Activated CD8-positive, alpha-beta memory T cell treated with anti-CD3 and anti-CD28 coated beads, Interleukin-2, amount 10 ng/mL, durations not matched to agents 7 days and 5 days (primary cell): ENCODE measurements at regions not wholly inside any gene's neighbourhood (a gene's known extent, or its start where the extent isn't known, plus 50 kb on each side); places are given as distances from the start of the nearest gene placed in this dataset.

Source experiments
- ATAC-seq: fragments of 150-1000 bp; cut with Tn5 transposase; one replicate; pipeline ENCODE4 v1.10.0; 2021; ENCODE audit warnings: moderate library complexity
- CTCF ChIA-PET: fragments of 350-600 bp; sonication (Branson Sonifier 250); formaldehyde crosslinking; loops from one replicate; lab custom pipeline; 2021; ENCODE audit warnings: antibody characterized with exemption; lab: Charles Lee
- DNase-seq: peaks from one replicate; pipeline ENCODE4 v3.0.0-alpha.2; 2020
- H3K27ac Mint-ChIP-seq: one replicate; pipeline ENCODE4 v1.8.0; 2021; ENCODE audit warnings: mild to moderate bottlenecking, mixed read lengths
- H3K27me3 Mint-ChIP-seq: one replicate; pipeline ENCODE4 v1.8.0; 2021; ENCODE audit warnings: mixed read lengths
- H3K36me3 Mint-ChIP-seq: one replicate; pipeline ENCODE4 v1.8.0; 2021; ENCODE audit warnings: mild to moderate bottlenecking, mixed read lengths
- H3K4me1 Mint-ChIP-seq: one replicate; pipeline ENCODE4 v1.8.0; 2021; ENCODE audit warnings: mixed read lengths
- H3K4me3 Mint-ChIP-seq: one replicate; pipeline ENCODE4 v1.8.0; 2021; ENCODE audit warnings: mild to moderate bottlenecking, moderate library complexity, mixed read lengths
- H3K9me3 Mint-ChIP-seq: one replicate; pipeline ENCODE4 v1.8.0; 2022; ENCODE audit warnings: low read depth, mixed read lengths

- Mint-ChIP-seq H3K27me3 (no peaks in the 10 kb centered on the region), H3K27ac (no peak overlapping the region), H3K4me3 (no peak overlapping the region), H3K36me3 (no peaks in the 10 kb centered on the region), H3K4me1 (peaks cover 5% of the 10 kb centered on the region), H3K9me3 (no peaks in the 10 kb centered on the region)
- DNase-seq (no peak), ATAC-seq (no peak)
- CTCF ChIA-PET, result no interaction called here
Measured at GRCh38 chr4:81627590-81627989, 155.9 kb upstream of the RASGEF1B start.

GRCh38 chr4:81626851-81627250 is 155.1 kb upstream of the RASGEF1B start:
- H3K36me3 Mint-ChIP-seq, result no peaks in the 10 kb centered on the region
- H3K4me1 Mint-ChIP-seq, result peaks cover 5% of the 10 kb centered on the region
- no peak overlapping the region for H3K27ac Mint-ChIP-seq
- no peak for ATAC-seq
- H3K27me3 Mint-ChIP-seq, result no peaks in the 10 kb centered on the region
- no peak for DNase-seq
- CTCF ChIA-PET, result no interaction called here
- H3K9me3 Mint-ChIP-seq, result no peaks in the 10 kb centered on the region
- H3K4me3 Mint-ChIP-seq, result no peak overlapping the region

DNA sequence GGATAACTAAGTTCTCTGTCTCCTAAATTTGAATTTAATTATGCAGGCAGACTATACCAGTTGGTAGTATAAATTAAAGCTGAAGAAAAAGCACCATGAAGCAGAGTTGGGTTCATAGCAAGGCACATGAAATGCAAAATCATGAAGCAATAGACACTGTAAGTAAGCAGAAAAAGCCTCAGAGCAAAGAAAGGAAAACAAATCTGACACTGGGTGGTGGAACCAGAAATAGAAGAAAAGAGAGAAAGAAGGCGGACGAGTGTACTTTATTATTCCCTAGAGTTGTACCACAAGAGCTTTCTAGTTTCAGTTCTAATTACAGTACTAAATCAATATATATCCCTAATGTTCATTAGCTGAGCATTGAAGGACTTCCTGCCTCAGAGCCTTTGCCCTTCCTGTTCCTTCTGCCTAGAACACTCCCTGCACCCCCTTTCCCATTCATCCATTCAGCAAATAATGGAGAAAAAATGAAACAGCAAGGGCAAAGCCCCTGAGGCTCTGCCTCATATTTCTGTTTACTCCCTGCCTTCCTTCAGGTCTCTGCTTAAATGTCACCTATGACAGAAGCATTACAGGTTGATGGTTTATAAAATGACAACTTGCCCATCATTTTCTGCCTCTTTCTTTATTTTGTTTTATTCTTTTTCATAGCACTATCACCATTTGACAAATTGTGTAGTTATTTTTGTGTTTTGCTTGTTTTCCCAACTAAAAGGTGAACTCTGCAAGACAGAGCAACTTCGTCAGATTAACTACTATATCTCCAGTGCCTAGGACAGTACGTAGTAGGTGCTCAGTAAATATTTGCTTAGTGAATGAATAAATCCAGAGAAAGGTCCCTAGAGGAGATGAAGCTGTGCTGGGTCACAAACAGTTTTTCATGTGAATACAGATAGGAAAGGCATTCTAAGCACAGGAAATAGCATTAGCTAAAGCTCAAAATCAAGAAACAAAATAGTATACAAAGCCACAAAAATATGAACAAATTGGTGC is 154.0 kb upstream of the RASGEF1B start:
- H3K4me3 Mint-ChIP-seq, result no peak overlapping the region
- H3K4me1 Mint-ChIP-seq, result peaks cover 5% of the 10 kb centered on the region
- H3K27ac Mint-ChIP-seq, result no peak overlapping the region
- CTCF ChIA-PET, result no interaction called here
- H3K27me3 Mint-ChIP-seq, result no peaks in the 10 kb centered on the region
- ATAC-seq (no peak), DNase-seq (no peak)
- no peaks in the 10 kb centered on the region for H3K9me3 Mint-ChIP-seq
- no peaks in the 10 kb centered on the region for H3K36me3 Mint-ChIP-seq

DNA sequence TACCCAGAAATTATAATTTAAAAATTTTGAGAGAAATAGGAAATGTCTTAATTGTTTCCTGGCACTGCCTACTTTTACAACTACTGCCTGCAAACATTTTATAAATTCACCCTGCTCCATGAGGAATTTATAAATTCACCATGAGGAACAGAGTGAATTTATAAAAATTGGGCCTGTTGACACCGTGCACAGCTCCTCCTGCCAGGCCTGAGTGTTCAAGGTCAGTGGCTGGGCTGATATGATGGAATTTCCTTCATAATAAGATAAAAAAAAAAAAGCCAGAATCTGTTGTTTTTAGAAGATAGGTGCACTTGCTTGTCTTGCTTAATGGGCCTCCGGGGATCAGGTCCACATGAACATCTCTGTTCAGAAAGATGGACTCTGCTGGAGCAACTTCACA is 151.7 kb upstream of the RASGEF1B start:
- DNase-seq (no peak), ATAC-seq (no peak)
- H3K27ac Mint-ChIP-seq, result no peak overlapping the region
- H3K36me3 Mint-ChIP-seq, result no peaks in the 10 kb centered on the region
- no peak overlapping the region for H3K4me3 Mint-ChIP-seq
- no peaks in the 10 kb centered on the region for H3K9me3 Mint-ChIP-seq
- peaks cover 3% of the 10 kb centered on the region for H3K27me3 Mint-ChIP-seq
- CTCF ChIA-PET, result interaction anchor here (1.0 to 1.2 kb wide), 2 partner anchors 21 to 156 kb away, joined by 3 read pairs; no protein-coding TSS in a partner anchor
- peaks cover under 1% of the 10 kb centered on the region for H3K4me1 Mint-ChIP-seq

GRCh38 chr4:81622474-81623184 is 150.9 kb upstream of the RASGEF1B start:
- peaks cover 3% of the 10 kb centered on the region for H3K27me3 Mint-ChIP-seq
- CTCF ChIA-PET, result interaction anchor here (1.0 kb wide), 1 partner anchor 22 kb away, joined by 3 read pairs; no protein-coding TSS in a partner anchor
- no peak overlapping the region for H3K27ac Mint-ChIP-seq
- H3K4me3 Mint-ChIP-seq, result no peak overlapping the region
- H3K36me3 Mint-ChIP-seq, result no peaks in the 10 kb centered on the region
- H3K4me1 Mint-ChIP-seq, result no peaks in the 10 kb centered on the region
- no peaks in the 10 kb centered on the region for H3K9me3 Mint-ChIP-seq
- ATAC-seq (no peak), DNase-seq (no peak)

- ATAC-seq, result no peak
- Mint-ChIP-seq H3K27me3 (peaks cover 3% of the 10 kb centered on the region), H3K27ac (no peak overlapping the region), H3K9me3 (no peaks in the 10 kb centered on the region), H3K4me3 (no peak overlapping the region), H3K36me3 (no peaks in the 10 kb centered on the region), H3K4me1 (no peaks in the 10 kb centered on the region)
- CTCF ChIA-PET, result no interaction called here
- DNase-seq, result no peak
Measured at GRCh38 chr4:81622028-81622427, 150.3 kb upstream of the RASGEF1B start.

- Mint-ChIP-seq H3K9me3 (no peaks in the 10 kb centered on the region), H3K36me3 (no peaks in the 10 kb centered on the region), H3K27me3 (peaks cover 3% of the 10 kb centered on the region), H3K4me3 (no peak overlapping the region), H3K4me1 (no peaks in the 10 kb centered on the region), H3K27ac (no peak overlapping the region)
- ATAC-seq (no peak), DNase-seq (no peak)
- CTCF ChIA-PET, result no interaction called here
Measured at GRCh38 chr4:81621490-81621889, 149.8 kb upstream of the RASGEF1B start.

GRCh38 chr4:81620442-81620841 is 148.7 kb upstream of the RASGEF1B start:
- CTCF ChIA-PET, result interaction anchor here (1.3 kb wide), 1 partner anchor 12 kb away, joined by 3 read pairs; no protein-coding TSS in a partner anchor
- no peaks in the 10 kb centered on the region for H3K9me3 Mint-ChIP-seq
- ATAC-seq (no peak), DNase-seq (no peak)
- no peak overlapping the region for H3K4me3 Mint-ChIP-seq
- no peak overlapping the region for H3K27ac Mint-ChIP-seq
- H3K4me1 Mint-ChIP-seq, result no peaks in the 10 kb centered on the region
- H3K27me3 Mint-ChIP-seq, result peaks cover 3% of the 10 kb centered on the region
- no peaks in the 10 kb centered on the region for H3K36me3 Mint-ChIP-seq

DNA sequence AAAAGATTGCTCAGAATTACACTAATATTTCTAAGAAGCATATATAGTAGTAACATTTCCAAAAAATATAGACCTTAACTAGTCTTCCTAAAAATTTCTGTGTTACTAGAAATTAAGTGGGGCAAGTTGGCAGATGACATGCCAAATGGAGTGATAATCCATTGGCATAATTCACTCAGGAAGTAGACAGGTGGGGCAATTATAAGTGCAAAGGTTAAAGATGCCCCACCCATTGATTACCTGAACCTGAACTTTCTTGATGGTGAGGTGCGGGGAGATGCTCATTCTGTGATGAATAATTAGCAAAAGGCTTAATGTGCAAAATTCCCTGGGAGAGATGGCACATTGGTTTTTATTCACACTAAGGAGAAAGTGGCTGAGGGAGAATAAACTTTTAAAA is 145.8 kb upstream of the RASGEF1B start:
- H3K9me3 Mint-ChIP-seq, result no peaks in the 10 kb centered on the region
- H3K4me3 Mint-ChIP-seq, result no peak overlapping the region
- H3K27me3 Mint-ChIP-seq, result peaks cover 3% of the 10 kb centered on the region
- DNase-seq, result no peak
- no peaks in the 10 kb centered on the region for H3K36me3 Mint-ChIP-seq
- no peaks in the 10 kb centered on the region for H3K4me1 Mint-ChIP-seq
- CTCF ChIA-PET, result interaction anchor here (0.7 kb wide), 1 partner anchor 211 kb away, joined by 3 read pairs; no protein-coding TSS in a partner anchor
- H3K27ac Mint-ChIP-seq, result no peak overlapping the region
- ATAC-seq, result no peak

DNA sequence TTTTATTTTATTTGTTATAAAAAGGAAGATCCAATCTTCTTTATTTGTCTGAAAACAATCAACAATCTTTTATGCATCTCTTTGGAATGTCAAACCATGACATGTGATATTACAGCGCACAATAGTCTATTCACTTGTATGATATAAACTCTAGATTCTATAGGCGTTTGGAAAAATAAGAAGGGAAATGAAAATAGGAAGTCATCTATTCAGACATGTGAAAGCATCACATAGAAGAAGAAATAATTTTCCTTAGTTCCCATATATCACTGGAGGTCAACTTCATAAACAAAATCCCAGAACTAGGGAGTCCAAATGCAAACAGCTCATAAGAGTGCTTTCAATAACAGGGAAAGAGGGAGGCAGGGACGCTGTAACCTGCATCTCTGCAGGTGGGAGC is 139.5 kb upstream of the RASGEF1B start:
- Mint-ChIP-seq H3K4me1 (peaks cover 2% of the 10 kb centered on the region), H3K27ac (no peak overlapping the region), H3K27me3 (no peaks in the 10 kb centered on the region), H3K4me3 (no peak overlapping the region), H3K9me3 (no peaks in the 10 kb centered on the region), H3K36me3 (no peaks in the 10 kb centered on the region)
- ATAC-seq, result no peak
- CTCF ChIA-PET, result no interaction called here
- DNase-seq, result no peak

GRCh38 chr4:81609844-81610243 is 138.1 kb upstream of the RASGEF1B start:
- Mint-ChIP-seq H3K4me3 (no peak overlapping the region), H3K27ac (no peak overlapping the region), H3K36me3 (no peaks in the 10 kb centered on the region), H3K9me3 (no peaks in the 10 kb centered on the region), H3K27me3 (no peaks in the 10 kb centered on the region), H3K4me1 (peaks cover 2% of the 10 kb centered on the region)
- no peak for ATAC-seq
- CTCF ChIA-PET, result no interaction called here
- no peak for DNase-seq

DNA sequence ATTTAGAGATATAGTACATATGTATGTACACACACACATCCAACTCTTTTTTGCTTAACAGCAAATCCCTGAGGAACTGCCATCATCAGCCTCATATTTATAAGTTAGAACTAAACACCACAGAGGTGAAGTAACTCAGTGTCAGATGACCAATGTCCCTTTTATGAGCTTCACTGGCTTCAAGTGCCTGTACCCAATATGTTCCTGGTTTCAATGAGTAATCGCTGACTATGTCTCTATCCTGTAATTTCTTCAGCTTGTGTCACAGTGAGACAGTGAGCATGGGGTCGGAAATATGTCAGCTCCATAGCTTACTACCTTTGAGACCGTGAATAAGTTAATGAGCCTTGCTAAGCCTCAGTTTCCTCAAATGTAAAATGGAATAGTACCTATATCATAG is 136.2 kb upstream of the RASGEF1B start:
- H3K27ac Mint-ChIP-seq, result no peak overlapping the region
- ATAC-seq, result no peak
- peaks cover 2% of the 10 kb centered on the region for H3K4me1 Mint-ChIP-seq
- CTCF ChIA-PET, result interaction anchor here (1.5 kb wide), 1 partner anchor 12 kb away, joined by 3 read pairs; no protein-coding TSS in a partner anchor
- no peaks in the 10 kb centered on the region for H3K36me3 Mint-ChIP-seq
- H3K27me3 Mint-ChIP-seq, result no peaks in the 10 kb centered on the region
- H3K9me3 Mint-ChIP-seq, result no peaks in the 10 kb centered on the region
- no peak for DNase-seq
- no peak overlapping the region for H3K4me3 Mint-ChIP-seq

DNA sequence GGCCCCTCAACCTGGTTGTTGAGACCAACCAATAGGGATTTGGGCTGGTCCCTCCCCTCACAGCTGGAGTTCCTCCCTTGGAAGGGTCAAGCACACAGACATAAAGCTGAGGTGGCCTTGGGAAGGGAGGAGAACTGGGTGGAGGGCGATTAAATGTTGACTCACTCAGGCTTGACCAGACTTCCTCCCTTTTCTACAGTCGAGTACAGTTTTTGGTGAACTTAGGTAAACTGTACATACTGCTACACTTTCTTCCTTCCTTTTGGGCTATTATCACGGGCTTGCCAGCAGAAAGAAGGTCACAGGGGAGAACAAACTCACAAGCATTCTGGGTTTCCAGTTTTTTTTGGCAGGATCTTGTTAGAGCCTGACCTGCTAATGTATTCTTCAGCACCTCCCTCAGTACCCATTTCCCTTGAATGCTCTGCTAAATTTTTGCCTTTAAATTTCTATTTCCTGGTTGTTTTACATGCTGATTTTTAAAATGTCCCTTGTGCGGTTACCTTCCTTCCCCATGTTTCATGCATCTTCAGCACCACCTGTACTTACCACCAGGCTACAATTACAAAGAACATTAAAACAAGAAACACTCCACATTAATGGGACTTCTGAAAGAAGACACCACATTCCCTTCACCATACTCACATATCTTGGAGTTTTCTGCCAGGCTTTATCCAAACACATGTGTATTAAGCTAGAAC is 135.2 kb upstream of the RASGEF1B start:
- ATAC-seq, result no peak
- peaks cover 2% of the 10 kb centered on the region for H3K4me1 Mint-ChIP-seq
- H3K36me3 Mint-ChIP-seq, result no peaks in the 10 kb centered on the region
- no peak overlapping the region for H3K4me3 Mint-ChIP-seq
- CTCF ChIA-PET, result interaction anchor here (1.5 kb wide), 1 partner anchor 13 kb away, joined by 3 read pairs; no protein-coding TSS in a partner anchor
- DNase-seq, result no peak
- H3K27me3 Mint-ChIP-seq, result peaks cover 4% of the 10 kb centered on the region
- peaks cover 3% of the 10 kb centered on the region for H3K9me3 Mint-ChIP-seq
- H3K27ac Mint-ChIP-seq, result no peak overlapping the region
